ENCODE measurements at regions not wholly inside any gene's neighbourhood (a gene's known extent, or its start where the extent isn't known, plus 50 kb on each side); places are given as distances from the start of the nearest gene placed in this dataset.

DNA sequence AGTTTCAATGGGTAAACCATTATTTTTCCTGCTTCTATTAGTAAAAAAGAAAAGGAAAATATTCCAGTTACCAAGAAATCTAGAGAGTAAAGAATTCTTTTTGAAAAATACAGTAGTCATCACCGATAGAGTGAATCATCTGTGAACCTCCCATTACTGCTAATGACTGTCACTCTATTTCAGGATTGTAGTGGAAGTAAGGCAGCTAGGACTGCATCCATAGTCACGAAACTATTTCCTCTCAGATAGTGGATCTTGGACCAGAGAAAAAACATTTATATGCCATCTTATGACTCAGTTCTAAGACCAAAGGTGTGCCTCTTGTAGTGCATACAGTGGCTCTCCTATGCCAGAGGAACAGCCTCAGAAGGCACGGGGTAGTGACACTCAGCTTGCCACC, 173.9 kb upstream of the PLEKHA5 start:
- H3K27ac Mint-ChIP-seq, result no peak overlapping the region

DNA sequence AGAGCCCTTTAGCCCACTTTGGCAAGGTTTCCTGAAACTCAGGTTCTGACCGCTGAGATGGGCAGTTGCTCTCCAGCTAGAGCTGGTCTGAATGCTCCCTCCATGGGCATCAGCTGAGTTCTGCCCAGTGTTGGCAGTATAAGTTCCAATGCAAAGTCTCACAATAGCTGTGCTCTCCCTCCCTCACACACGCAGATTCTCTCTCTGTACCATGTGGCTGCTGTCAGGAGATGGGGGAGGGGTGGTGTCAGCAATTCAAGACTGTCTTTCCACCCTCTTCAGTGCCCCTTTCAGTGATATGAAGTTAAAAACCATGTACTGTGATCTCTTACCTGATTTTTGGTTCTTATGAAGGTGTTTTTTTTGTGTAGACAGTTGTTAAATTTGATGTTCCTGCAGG, 164.3 kb upstream of the PLEKHA5 start:
- H3K9me3 Mint-ChIP-seq, result peaks cover 4% of the 10 kb centered on the region
- H3K36me3 Mint-ChIP-seq (ENCODE audit: low read depth), result no peaks in the 10 kb centered on the region
- CTCF ChIA-PET, result no interaction called here
- no peaks in the 10 kb centered on the region for H3K27me3 Mint-ChIP-seq (ENCODE audit: low read depth)
- no peak overlapping the region for H3K4me3 Mint-ChIP-seq
- intact Hi-C loops (cut with micrococcal nuclease), result no loop called here
- no peaks in the 10 kb centered on the region for H3K4me1 Mint-ChIP-seq (ENCODE audit: low read depth)
- DNase-seq, result no peak
- H3K27ac Mint-ChIP-seq, result no peak overlapping the region

More for the DNA sequence above, 173.9 kb upstream of the PLEKHA5 start:
- Mint-ChIP-seq H3K9me3 (no peaks in the 10 kb centered on the region), H3K4me1 (ENCODE audit: low read depth) (no peaks in the 10 kb centered on the region), H3K27me3 (ENCODE audit: low read depth) (no peaks in the 10 kb centered on the region), H3K36me3 (ENCODE audit: low read depth) (no peaks in the 10 kb centered on the region), H3K4me3 (no peak overlapping the region)
- intact Hi-C loops (cut with micrococcal nuclease), result no loop called here
- CTCF ChIA-PET, result no interaction called here
- no peak for DNase-seq

- no peaks in the 10 kb centered on the region for H3K36me3 Mint-ChIP-seq (ENCODE audit: low read depth)
- no peaks in the 10 kb centered on the region for H3K27me3 Mint-ChIP-seq (ENCODE audit: low read depth)
- H3K27ac Mint-ChIP-seq, result no peak overlapping the region
- H3K4me1 Mint-ChIP-seq (ENCODE audit: low read depth), result no peaks in the 10 kb centered on the region
- H3K4me3 Mint-ChIP-seq, result no peak overlapping the region
- intact Hi-C loops (cut with micrococcal nuclease), result no loop called here
- CTCF ChIA-PET, result no interaction called here
- H3K9me3 Mint-ChIP-seq, result no peaks in the 10 kb centered on the region
- no peak for DNase-seq
Measured at GRCh38 chr12:18966954-18967353, 162.6 kb upstream of the PLEKHA5 start.

- H3K27me3 Mint-ChIP-seq (ENCODE audit: low read depth), result no peaks in the 10 kb centered on the region
- no peaks in the 10 kb centered on the region for H3K4me1 Mint-ChIP-seq (ENCODE audit: low read depth)
- intact Hi-C loops (cut with micrococcal nuclease), result no loop called here
- CTCF ChIA-PET, result no interaction called here
- H3K4me3 Mint-ChIP-seq, result no peak overlapping the region
- H3K9me3 Mint-ChIP-seq, result no peaks in the 10 kb centered on the region
- H3K27ac Mint-ChIP-seq, result no peak overlapping the region
- no peak for DNase-seq
- H3K36me3 Mint-ChIP-seq (ENCODE audit: low read depth), result no peaks in the 10 kb centered on the region
Measured at GRCh38 chr12:18967814-18968213, 161.7 kb upstream of the PLEKHA5 start.

DNA sequence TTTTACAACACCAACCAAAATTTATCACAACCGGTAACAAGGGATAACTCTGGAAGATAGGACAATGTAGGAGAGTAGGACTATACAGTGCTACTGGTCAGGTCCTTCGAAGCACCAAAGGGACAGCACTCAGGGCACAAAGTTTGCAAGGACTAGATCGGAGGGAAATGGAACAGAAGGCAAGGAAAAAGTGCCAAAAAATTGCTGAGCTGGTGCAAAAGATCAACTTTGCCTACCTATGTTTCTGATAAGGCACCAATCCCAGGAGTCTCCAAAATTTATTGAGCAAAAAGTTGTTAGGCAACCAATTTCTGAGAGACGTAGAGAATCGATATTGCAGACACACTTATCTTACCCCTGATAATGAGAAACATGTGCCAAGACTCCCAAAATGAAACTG, 160.0 kb upstream of the PLEKHA5 start:
- CTCF ChIA-PET, result interaction anchor here (0.7 kb wide), 1 partner anchor 331 kb away, joined by 3 read pairs; no protein-coding TSS in a partner anchor
- Mint-ChIP-seq H3K4me3 (no peak overlapping the region), H3K27me3 (ENCODE audit: low read depth) (no peaks in the 10 kb centered on the region), H3K9me3 (no peaks in the 10 kb centered on the region), H3K36me3 (ENCODE audit: low read depth) (no peaks in the 10 kb centered on the region), H3K4me1 (ENCODE audit: low read depth) (no peaks in the 10 kb centered on the region), H3K27ac (no peak overlapping the region)
- no peak for DNase-seq
- intact Hi-C loops (cut with micrococcal nuclease), result no loop called here

DNA sequence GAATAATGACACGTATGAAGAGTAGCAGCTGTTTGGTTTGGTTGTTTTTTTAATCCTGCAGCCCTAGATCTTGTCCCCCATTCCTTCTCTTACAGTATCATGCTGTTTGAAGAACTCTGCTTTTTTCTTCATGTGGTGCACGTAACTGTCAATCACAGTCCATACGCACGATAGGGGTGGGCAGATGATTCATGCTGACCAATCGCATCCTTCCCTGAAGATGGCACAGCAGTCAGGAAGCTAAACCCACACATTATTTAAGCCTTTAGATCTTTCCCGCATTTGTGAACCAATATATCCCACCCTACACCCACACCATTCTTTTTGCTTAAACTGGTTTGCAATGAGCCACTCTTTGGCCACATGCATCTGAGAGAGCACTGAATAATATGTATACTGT, 158.9 kb upstream of the PLEKHA5 start:
- no peaks in the 10 kb centered on the region for H3K4me1 Mint-ChIP-seq (ENCODE audit: low read depth)
- H3K27ac Mint-ChIP-seq, result no peak overlapping the region
- no peaks in the 10 kb centered on the region for H3K27me3 Mint-ChIP-seq (ENCODE audit: low read depth)
- CTCF ChIA-PET, result no interaction called here
- no peak for DNase-seq
- no peaks in the 10 kb centered on the region for H3K36me3 Mint-ChIP-seq (ENCODE audit: low read depth)
- H3K9me3 Mint-ChIP-seq, result no peaks in the 10 kb centered on the region
- no peak overlapping the region for H3K4me3 Mint-ChIP-seq
- intact Hi-C loops (cut with micrococcal nuclease), result no loop called here

GRCh38 chr12:18971932-18972331, 157.6 kb upstream of the PLEKHA5 start:
- no peaks in the 10 kb centered on the region for H3K4me1 Mint-ChIP-seq (ENCODE audit: low read depth)
- no peak overlapping the region for H3K4me3 Mint-ChIP-seq
- CTCF ChIA-PET, result no interaction called here
- no peaks in the 10 kb centered on the region for H3K27me3 Mint-ChIP-seq (ENCODE audit: low read depth)
- no peaks in the 10 kb centered on the region for H3K36me3 Mint-ChIP-seq (ENCODE audit: low read depth)
- peaks cover 7% of the 10 kb centered on the region for H3K9me3 Mint-ChIP-seq
- no peak overlapping the region for H3K27ac Mint-ChIP-seq
- DNase-seq, result no peak
- intact Hi-C loops (cut with micrococcal nuclease), result no loop called here

- H3K4me3 Mint-ChIP-seq, result no peak overlapping the region
- DNase-seq, result no peak
- CTCF ChIA-PET, result no interaction called here
- intact Hi-C loops (cut with micrococcal nuclease), result no loop called here
- H3K27ac Mint-ChIP-seq, result no peak overlapping the region
- H3K27me3 Mint-ChIP-seq (ENCODE audit: low read depth), result no peaks in the 10 kb centered on the region
- H3K4me1 Mint-ChIP-seq (ENCODE audit: low read depth), result no peaks in the 10 kb centered on the region
- peaks cover 13% of the 10 kb centered on the region for H3K9me3 Mint-ChIP-seq
- H3K36me3 Mint-ChIP-seq (ENCODE audit: low read depth), result no peaks in the 10 kb centered on the region
Measured at GRCh38 chr12:18975933-18976332, 153.6 kb upstream of the PLEKHA5 start.

GRCh38 chr12:18979401-18980126, 150.0 kb upstream of the PLEKHA5 start:
- Mint-ChIP-seq H3K4me3 (no peak overlapping the region), H3K4me1 (ENCODE audit: low read depth) (no peaks in the 10 kb centered on the region), H3K27me3 (ENCODE audit: low read depth) (no peaks in the 10 kb centered on the region), H3K27ac (no peak overlapping the region), H3K9me3 (peaks cover 15% of the 10 kb centered on the region), H3K36me3 (ENCODE audit: low read depth) (no peaks in the 10 kb centered on the region)
- CTCF ChIA-PET, result no interaction called here
- intact Hi-C loops (cut with micrococcal nuclease), result no loop called here
- no peak for DNase-seq

GRCh38 chr12:18981732-18982131, 147.8 kb upstream of the PLEKHA5 start:
- Mint-ChIP-seq H3K27ac (no peak overlapping the region), H3K27me3 (ENCODE audit: low read depth) (no peaks in the 10 kb centered on the region), H3K4me1 (ENCODE audit: low read depth) (no peaks in the 10 kb centered on the region), H3K9me3 (peaks cover 10% of the 10 kb centered on the region), H3K4me3 (no peak overlapping the region), H3K36me3 (ENCODE audit: low read depth) (no peaks in the 10 kb centered on the region)
- intact Hi-C loops (cut with micrococcal nuclease), result no loop called here
- no peak for DNase-seq
- CTCF ChIA-PET, result no interaction called here

GRCh38 chr12:18982226-18982949, 147.1 kb upstream of the PLEKHA5 start:
- H3K36me3 Mint-ChIP-seq (ENCODE audit: low read depth), result no peaks in the 10 kb centered on the region
- H3K27ac Mint-ChIP-seq, result no peak overlapping the region
- CTCF ChIA-PET, result interaction anchor here (0.5 to 0.6 kb wide), 2 partner anchors 325 to 831 kb away, joined by 3 read pairs; no protein-coding TSS in a partner anchor
- peaks cover 5% of the 10 kb centered on the region for H3K9me3 Mint-ChIP-seq
- no peaks in the 10 kb centered on the region for H3K27me3 Mint-ChIP-seq (ENCODE audit: low read depth)
- intact Hi-C loops (cut with micrococcal nuclease), result no loop called here
- no peak for DNase-seq
- no peak overlapping the region for H3K4me3 Mint-ChIP-seq
- no peaks in the 10 kb centered on the region for H3K4me1 Mint-ChIP-seq (ENCODE audit: low read depth)

DNA sequence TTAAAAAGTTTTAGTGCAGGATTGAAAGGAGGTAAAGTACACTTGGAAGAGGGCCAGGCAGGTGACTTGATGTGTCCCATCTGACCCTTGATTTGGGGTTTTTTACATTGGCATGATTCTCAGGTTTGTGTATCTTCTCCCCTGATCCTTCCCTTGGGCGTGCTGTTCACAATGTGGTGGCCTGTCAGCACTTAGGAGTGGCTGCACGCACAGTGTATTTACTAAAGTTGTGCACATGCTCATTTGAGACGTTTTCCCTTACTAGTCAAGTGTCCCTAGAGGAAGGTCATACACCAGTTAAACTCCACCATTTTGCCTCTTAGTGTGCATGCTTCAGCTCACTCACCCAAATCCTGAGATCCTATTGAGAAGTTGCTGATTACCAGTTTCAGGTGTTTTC, 145.7 kb upstream of the PLEKHA5 start:
- intact Hi-C loops (cut with micrococcal nuclease), result no loop called here
- Mint-ChIP-seq H3K36me3 (ENCODE audit: low read depth) (no peaks in the 10 kb centered on the region), H3K4me3 (no peak overlapping the region), H3K9me3 (peaks cover 2% of the 10 kb centered on the region), H3K4me1 (ENCODE audit: low read depth) (no peaks in the 10 kb centered on the region), H3K27me3 (ENCODE audit: low read depth) (no peaks in the 10 kb centered on the region), H3K27ac (no peak overlapping the region)
- CTCF ChIA-PET, result interaction anchor here (0.6 kb wide), 1 partner anchor 355 kb away, joined by 3 read pairs; no protein-coding TSS in a partner anchor
- DNase-seq, result no peak

DNA sequence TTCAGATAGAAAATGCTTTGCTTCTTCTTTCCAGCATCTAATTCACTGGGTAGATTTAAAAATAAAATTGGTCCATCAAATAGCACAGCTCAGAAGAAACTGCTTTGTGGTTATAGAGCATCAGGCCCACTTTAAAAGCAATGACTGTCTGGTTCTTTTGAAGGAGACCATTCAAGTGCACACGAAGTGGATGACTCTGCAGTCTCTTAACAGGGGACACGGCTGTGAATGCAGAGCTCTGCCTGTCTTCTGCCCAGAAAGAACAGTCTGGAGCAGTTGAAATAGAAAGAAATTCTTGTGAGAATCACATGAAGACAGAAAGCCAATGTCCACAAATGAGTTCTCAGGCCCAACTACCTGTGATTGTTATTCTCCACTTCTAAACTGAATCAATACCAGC, 138.7 kb upstream of the PLEKHA5 start:
- DNase-seq, result no peak
- Mint-ChIP-seq H3K27me3 (ENCODE audit: low read depth) (no peaks in the 10 kb centered on the region), H3K36me3 (ENCODE audit: low read depth) (no peaks in the 10 kb centered on the region), H3K27ac (no peak overlapping the region), H3K9me3 (no peaks in the 10 kb centered on the region), H3K4me1 (ENCODE audit: low read depth) (no peaks in the 10 kb centered on the region), H3K4me3 (no peak overlapping the region)
- CTCF ChIA-PET, result no interaction called here
- intact Hi-C loops (cut with micrococcal nuclease), result no loop called here
